Fibroblast of skin of right quadriceps (primary cell): ENCODE measurements at regions not wholly inside any gene's neighbourhood (a gene's known extent, or its start where the extent isn't known, plus 50 kb on each side); places are given as distances from the start of the nearest gene placed in this dataset.

Experiments used
- DNase-seq: peaks from one replicate; pipeline ENCODE4 v3.0.0-alpha.2; 2013

- DNase-seq = no peak
These were observed 190.2 kb upstream of the DPH6 start for GRCh38 chr15:35736150-35736549.

- peak; percentile 79 for DNase-seq
These were observed 191.5 kb upstream of the DPH6 start for GRCh38 chr15:35737441-35737840.

- DNase-seq = peak; percentile 48
These were observed 192.4 kb upstream of the DPH6 start for GRCh38 chr15:35738370-35738769.

GRCh38 chr15:35740761-35741160 lies 194.8 kb upstream of the DPH6 start:
- DNase-seq = peak; percentile 90

- DNase-seq = no peak
These were observed 195.4 kb upstream of the DPH6 start for GRCh38 chr15:35741395-35741794.

- DNase-seq = no peak
These were observed 195.9 kb upstream of the DPH6 start for GRCh38 chr15:35741881-35742280.

- DNase-seq = no peak
These were observed 197.4 kb upstream of the DPH6 start for GRCh38 chr15:35743321-35743720.

- DNase-seq = no peak
These were observed 200.2 kb upstream of the DPH6 start for GRCh38 chr15:35746121-35746520.

GRCh38 chr15:35748105-35748504 lies 202.1 kb upstream of the DPH6 start:
- DNase-seq = no peak

- no peak for DNase-seq
These were observed 204.1 kb upstream of the DPH6 start for GRCh38 chr15:35750051-35750450.

GRCh38 chr15:35751413-35752133 lies 205.6 kb upstream of the DPH6 start:
- peak; percentile 81 for DNase-seq

GRCh38 chr15:35752134-35752466 lies 206.1 kb upstream of the DPH6 start:
- DNase-seq = no peak

- peak; percentile 66 for DNase-seq
These were observed 207.5 kb upstream of the DPH6 start for GRCh38 chr15:35753486-35753885.

- DNase-seq = peak; percentile 34
These were observed 209.4 kb upstream of the DPH6 start for GRCh38 chr15:35755237-35755802.

GRCh38 chr15:35756623-35757022 lies 210.7 kb upstream of the DPH6 start:
- DNase-seq = no peak

GRCh38 chr15:35757361-35757760 lies 211.4 kb upstream of the DPH6 start:
- DNase-seq = no peak

GRCh38 chr15:35757765-35758164 lies 211.8 kb upstream of the DPH6 start:
- no peak for DNase-seq

GRCh38 chr15:35764661-35765519 lies 218.9 kb upstream of the DPH6 start:
- DNase-seq = no peak

- DNase-seq = no peak
These were observed 223.0 kb upstream of the DPH6 start for GRCh38 chr15:35768949-35769348.

- no peak for DNase-seq
These were observed 223.7 kb upstream of the DPH6 start for GRCh38 chr15:35769656-35770055.

- DNase-seq = no peak
These were observed 225.9 kb upstream of the DPH6 start for GRCh38 chr15:35771746-35772442.

GRCh38 chr15:35774653-35775052 lies 228.7 kb upstream of the DPH6 start:
- no peak for DNase-seq

GRCh38 chr15:35775471-35775870 lies 229.5 kb upstream of the DPH6 start:
- DNase-seq = no peak
